ENCODE measurements at regions not wholly inside any gene's neighbourhood (a gene's known extent, or its start where the extent isn't known, plus 50 kb on each side); places are given as distances from the start of the nearest gene placed in this dataset.

DNA sequence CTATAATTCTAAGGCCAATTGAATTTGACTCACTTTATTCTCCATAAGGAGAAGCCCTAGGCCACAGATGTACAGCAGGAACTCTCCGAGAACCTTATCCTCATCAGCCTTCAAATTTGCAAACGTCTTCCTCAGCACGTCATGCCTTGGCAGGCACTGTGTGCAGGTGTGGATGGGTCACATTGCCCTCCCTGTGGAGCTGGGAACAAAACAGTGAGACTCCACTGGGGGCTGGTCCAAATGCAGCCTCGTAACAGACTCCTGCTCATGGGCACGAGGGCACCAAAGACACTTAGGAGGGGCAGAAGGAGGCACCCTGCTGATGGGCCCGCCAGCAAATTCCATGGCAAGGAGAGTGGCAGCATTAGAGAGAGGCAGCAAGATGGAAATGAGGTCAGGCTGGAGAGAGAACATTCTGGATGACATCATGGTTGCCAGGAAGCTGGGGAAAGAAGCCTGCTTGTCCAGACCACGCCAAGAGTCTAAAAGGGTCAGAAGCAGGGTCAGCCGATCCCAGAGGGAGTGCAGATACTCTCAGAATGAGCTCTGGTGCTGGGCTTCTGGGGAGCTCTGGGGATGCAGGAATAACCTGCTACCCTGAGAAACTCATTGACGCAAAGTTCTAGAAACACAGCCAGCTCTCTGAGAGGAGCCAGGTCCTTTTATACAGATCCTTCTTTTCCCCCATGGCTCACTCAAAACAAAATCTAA is 242.2 kb downstream of the B3GLCT start:
- DNase-seq (ENCODE audit: low read depth): peak; percentile 2

DNA sequence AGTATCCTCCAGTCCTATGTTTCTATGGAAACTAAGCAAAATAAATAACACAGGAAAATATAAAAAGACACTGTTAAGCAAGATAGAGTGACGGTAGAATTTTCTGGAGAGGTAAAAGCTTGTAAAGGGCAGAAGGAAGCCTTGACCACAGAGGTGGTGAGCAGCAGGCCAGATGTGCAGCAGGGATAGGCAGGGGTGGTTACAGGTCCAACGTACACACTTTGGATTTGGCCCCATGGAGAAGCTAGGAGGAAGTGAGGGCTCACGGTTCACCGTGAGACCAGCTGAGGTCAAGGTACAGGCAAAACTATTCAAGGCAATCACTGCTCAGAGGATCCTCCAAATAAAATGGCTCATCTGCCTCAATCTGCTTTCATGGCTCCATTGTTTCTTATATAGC is 242.8 kb downstream of the B3GLCT start:
- no peak for DNase-seq (ENCODE audit: low read depth)

DNA sequence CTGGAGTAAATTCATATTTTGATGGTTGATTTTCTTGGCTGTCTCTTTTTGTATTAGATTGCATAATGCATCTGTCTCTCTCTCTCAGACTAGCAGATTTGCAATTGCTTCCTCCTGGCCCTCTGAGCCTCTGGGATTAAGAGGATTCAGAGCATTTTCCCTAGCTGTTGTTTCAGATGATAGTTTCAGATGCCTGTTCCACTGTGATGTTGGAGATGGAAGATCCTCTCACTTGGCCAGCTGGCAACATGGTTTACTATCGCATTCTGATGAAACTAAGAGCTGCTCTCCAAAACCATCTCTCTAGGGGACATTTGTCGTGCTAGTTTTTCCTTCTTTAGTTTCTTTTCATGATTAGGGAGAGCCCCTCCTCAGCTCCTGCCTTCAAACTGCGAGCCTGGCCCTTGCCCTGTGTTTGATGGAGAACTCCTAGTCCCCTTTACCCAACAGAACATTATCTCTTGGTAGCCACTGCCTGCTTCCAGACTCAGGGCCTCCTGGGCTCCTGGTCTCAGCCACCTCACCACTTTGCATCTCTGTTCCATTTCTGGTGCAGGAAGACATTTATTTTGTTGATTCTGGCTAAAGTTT is 244.6 kb downstream of the B3GLCT start:
- DNase-seq (ENCODE audit: low read depth): no peak

- no peak for DNase-seq (ENCODE audit: low read depth)
Measured at GRCh38 chr13:31452525-31452924, 252.8 kb downstream of the B3GLCT start.

DNA sequence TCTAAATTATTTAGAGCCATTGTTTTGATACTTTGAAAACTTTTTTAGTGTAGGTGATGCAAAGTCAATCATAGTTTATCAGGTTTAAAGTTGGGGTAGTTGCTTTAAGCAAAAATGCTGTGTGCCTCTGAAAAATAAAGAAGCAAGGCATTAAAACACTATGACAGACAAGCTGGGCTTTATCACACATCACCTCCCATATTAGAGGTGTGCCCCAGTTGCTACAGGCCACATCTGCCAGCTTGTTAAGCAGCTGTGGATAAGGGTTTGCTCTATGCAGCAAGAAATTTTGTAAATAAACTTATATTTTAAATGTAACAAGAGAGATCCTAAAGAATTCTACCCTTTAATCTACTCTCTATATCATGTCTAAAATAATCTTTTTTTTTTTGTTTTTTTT is 255.8 kb downstream of the B3GLCT start:
- DNase-seq (ENCODE audit: low read depth): no peak

- DNase-seq (ENCODE audit: low read depth): no peak
Measured at GRCh38 chr13:31456056-31456455, 256.3 kb downstream of the B3GLCT start.

GRCh38 chr13:31460061-31460460 is 260.3 kb downstream of the B3GLCT start:
- no peak for DNase-seq (ENCODE audit: low read depth)

- DNase-seq (ENCODE audit: low read depth): no peak
Measured at GRCh38 chr13:31461923-31462322, 262.1 kb downstream of the B3GLCT start.

DNA sequence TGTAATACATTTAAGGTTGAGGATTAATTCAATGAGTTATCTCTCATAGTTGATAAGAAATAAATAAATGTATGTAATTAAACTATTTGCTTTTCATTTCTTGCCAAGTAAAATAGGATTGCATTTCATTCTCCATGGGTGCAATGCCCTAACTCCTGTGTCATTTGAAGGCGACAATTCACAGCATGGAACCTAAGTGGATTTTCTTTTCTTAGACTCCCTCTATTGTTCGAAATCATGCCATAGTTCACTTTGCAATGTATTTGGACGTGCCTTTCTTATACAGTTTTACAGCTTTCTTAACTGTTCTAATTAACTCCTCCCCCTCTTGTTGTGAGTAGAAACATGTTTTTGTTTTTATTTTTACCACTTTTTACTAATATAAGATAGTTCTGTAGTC is 263.0 kb downstream of the B3GLCT start:
- no peak for DNase-seq (ENCODE audit: low read depth)

GRCh38 chr13:31468114-31468902 is 268.5 kb downstream of the B3GLCT start:
- DNase-seq (ENCODE audit: low read depth): no peak

GRCh38 chr13:31469377-31469776 is 269.6 kb downstream of the B3GLCT start:
- DNase-seq (ENCODE audit: low read depth): no peak

DNA sequence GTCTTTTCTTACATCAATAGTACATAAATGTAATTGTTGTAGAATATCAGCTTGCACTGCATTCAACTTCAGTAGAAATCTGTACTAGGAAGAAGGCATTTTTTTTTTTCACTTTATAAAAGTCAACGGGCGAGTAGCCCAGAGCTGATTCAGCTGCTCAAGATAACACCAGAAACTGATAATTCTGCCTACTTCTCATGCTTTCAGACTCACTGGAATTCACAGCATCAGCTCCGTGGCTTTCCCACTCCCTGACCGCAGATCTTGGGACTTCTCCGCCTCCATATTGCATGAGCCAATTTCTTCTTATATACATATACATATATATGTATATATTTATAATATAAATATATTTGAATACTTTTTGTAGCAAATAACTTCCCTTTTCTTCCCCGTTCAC is 263.1 kb upstream of the RXFP2 start:
- peak; percentile 90 for DNase-seq (ENCODE audit: low read depth)

DNA sequence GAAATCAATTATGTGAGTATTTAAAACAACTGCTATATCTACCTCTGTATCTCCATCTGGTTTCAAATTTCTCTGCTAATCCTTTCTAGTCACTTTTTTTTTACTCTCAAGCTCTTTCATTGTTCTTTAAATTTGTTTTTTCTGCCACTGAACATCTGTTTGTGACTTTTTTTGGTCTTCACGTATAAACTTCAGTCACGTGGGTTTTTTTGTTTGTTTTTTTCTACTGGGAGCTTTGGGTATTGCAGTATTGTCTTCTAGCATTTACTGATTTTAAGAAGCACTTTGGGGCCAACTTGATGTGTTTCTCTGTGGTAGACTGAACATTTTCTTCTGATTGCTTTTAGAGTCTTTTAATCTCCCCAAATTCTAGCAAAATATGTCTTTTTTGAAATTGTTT is 262.6 kb upstream of the RXFP2 start:
- DNase-seq (ENCODE audit: low read depth): no peak

- DNase-seq (ENCODE audit: low read depth): no peak
Measured at GRCh38 chr13:31477961-31478360, 261.4 kb upstream of the RXFP2 start.

DNA sequence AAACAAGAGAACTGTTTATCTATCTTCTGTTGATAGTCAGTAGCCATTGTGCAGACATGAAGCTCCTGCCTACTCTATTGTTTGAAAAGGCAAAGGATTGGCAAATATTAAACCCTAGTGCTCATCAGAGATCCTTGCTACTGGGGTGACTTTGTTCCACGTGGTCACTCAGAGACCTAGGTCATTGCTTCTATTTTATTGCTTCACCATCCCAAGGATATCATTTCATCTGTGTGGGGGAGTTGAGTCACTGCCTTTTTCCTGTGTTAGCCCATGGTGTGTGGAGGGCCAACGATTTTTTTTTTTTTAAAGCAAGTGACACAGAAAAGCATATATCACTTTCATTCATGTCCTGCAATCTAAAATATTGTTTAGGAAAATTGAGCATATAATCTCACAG is 254.1 kb upstream of the RXFP2 start:
- DNase-seq (ENCODE audit: low read depth): no peak

GRCh38 chr13:31485651-31486051 is 253.7 kb upstream of the RXFP2 start:
- peak; percentile 81 for DNase-seq (ENCODE audit: low read depth)

- DNase-seq (ENCODE audit: low read depth): no peak
Measured at GRCh38 chr13:31495336-31495735, 244.0 kb upstream of the RXFP2 start.

GRCh38 chr13:31499274-31499673 is 240.1 kb upstream of the RXFP2 start:
- DNase-seq (ENCODE audit: low read depth): no peak

DNA sequence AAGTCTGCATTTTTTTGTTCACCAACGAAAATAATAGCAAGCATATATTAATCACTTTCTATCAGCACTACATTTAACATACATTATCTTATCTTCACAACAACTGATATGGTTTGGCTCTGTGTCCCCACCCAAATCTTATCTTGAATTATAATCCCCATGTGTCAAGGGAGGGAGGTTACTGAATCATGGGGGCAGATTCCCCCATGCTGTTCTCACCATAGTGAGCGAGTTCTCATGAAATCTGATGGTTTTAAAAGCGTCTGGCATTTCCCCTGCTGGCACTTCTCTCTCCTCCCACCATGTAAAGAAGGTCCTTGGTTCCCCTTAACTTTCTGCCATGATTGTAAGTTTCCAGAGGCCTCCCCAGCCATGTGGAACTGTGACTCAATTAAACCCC is 235.7 kb upstream of the RXFP2 start:
- no peak for DNase-seq (ENCODE audit: low read depth)

GRCh38 chr13:31504918-31505317 is 234.4 kb upstream of the RXFP2 start:
- no peak for DNase-seq (ENCODE audit: low read depth)

DNA sequence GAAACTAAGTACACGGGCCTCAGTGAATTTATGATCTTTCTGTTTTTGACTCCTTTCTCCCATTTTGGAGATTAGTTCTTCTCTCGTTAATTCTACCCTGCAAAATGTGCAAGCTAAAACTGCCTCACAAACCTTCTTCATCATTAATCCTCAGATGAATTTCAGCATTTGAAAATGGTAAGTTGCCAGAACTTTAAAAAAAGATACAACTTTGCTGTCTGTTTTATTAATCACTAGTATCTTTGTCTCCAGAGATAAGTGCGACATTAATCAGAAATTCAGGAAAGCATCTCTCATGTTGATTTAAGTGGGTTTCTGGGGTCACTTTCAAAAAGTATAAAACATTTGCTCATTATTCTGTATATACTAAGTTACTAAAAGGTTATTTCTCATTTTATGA is 227.0 kb upstream of the RXFP2 start:
- DNase-seq (ENCODE audit: low read depth): no peak

GRCh38 chr13:31514932-31515331 is 224.4 kb upstream of the RXFP2 start:
- no peak for DNase-seq (ENCODE audit: low read depth)

- DNase-seq (ENCODE audit: low read depth): no peak
Measured at GRCh38 chr13:31515427-31515826, 223.9 kb upstream of the RXFP2 start.
